GM13976 (cell line): ENCODE measurements at regions not wholly inside any gene's neighbourhood (a gene's known extent, or its start where the extent isn't known, plus 50 kb on each side); places are given as distances from the start of the nearest gene placed in this dataset.

Experiments used
- DNase-seq: peaks from one replicate; pipeline ENCODE4 v3.0.0; 2012; ENCODE audit warnings: low spot score
- CTCF ChIP-seq: IDR thresholded peaks from 2 replicates; pipeline ENCODE4 v1.5.1; 2012; ENCODE audit warnings: borderline replicate concordance, mild to moderate bottlenecking; ENCODE audit not compliant: insufficient read depth; ENCODE audit errors: extremely low read depth, missing control alignments, control extremely low read depth
- in situ Hi-C: fragments of 300-500 bp; cut with MboI; formaldehyde crosslinking; loops from one replicate; pipeline ENCODE4 v1.12.0; 2022; ENCODE audit warnings: low sequenced_read_pairs, mixed read lengths, inconsistent platforms; ENCODE audit not compliant: unreplicated experiment

GRCh38 chr3:5666455-5666854, 478.9 kb downstream of the EDEM1 start:
- no peak for TF ChIP-seq CTCF
- DNase-seq = no peak
- in situ Hi-C loops = no loop called here

GRCh38 chr3:5673521-5673920, 486.0 kb downstream of the EDEM1 start:
- no peak for TF ChIP-seq CTCF
- in situ Hi-C loops = no loop called here

GRCh38 chr3:5675319-5675718, 487.8 kb downstream of the EDEM1 start:
- TF ChIP-seq CTCF = no peak
- DNase-seq = no peak
- in situ Hi-C loops = no loop called here

More at GRCh38 chr3:5673521-5673920, 486.0 kb downstream of the EDEM1 start:
- no peak for DNase-seq

GRCh38 chr3:5677555-5677954, 490.0 kb downstream of the EDEM1 start:
- TF ChIP-seq CTCF = no peak
- no peak for DNase-seq
- in situ Hi-C loops = no loop called here

DNA sequence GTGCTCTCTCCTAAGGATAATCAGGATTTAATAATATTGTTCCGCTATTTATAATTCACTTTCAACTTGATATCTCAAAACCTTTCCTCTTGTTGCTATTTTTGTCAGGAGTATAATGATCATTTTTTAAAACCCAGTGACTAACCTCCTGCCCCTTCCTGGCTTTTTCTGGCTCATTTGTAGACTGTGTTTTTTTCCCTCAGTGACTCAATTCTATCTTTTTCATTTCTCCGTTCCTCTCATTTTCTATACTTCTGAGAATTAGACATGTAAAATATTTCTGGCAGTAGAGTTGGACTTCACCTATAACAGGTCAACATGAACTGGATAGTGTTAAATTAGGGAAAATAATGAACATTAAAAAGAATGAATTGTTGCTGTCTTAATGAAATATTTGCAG, 490.7 kb downstream of the EDEM1 start:
- no peak for DNase-seq
- TF ChIP-seq CTCF = no peak
- in situ Hi-C loops = no loop called here

DNA sequence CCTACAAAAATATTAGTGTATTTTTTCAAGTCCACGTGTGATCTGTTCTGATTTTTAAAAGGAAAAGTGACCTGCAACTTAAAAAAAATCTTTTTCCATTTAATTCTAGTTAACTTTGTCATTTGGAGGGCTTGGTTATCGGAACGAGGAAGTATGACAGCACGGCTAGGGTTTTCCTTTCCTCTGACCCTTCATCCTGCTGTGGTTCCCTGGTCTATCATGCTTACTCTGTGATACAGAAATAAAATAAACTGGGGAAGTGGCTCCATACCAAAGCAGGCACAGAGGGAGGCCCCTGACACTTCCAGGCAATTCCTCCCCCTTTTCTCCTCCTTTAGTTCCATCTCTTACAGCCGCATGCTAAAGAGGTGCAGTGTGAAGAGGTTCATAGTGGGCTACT, 491.3 kb downstream of the EDEM1 start:
- in situ Hi-C loops = no loop called here
- no peak for TF ChIP-seq CTCF
- DNase-seq = no peak

GRCh38 chr3:5687230-5687629, 499.7 kb downstream of the EDEM1 start:
- no peak for DNase-seq
- in situ Hi-C loops = no loop called here
- no peak for TF ChIP-seq CTCF
